SKM-1 (cell line): ENCODE measurements at regions not wholly inside any gene's neighbourhood (a gene's known extent, or its start where the extent isn't known, plus 50 kb on each side); places are given as distances from the start of the nearest gene placed in this dataset.

Source experiments
- DNase-seq: peaks from one replicate; lab custom pipeline; 2025; ENCODE audit not compliant: unreplicated experiment; lab: John Stamatoyannopoulos, UW

DNA sequence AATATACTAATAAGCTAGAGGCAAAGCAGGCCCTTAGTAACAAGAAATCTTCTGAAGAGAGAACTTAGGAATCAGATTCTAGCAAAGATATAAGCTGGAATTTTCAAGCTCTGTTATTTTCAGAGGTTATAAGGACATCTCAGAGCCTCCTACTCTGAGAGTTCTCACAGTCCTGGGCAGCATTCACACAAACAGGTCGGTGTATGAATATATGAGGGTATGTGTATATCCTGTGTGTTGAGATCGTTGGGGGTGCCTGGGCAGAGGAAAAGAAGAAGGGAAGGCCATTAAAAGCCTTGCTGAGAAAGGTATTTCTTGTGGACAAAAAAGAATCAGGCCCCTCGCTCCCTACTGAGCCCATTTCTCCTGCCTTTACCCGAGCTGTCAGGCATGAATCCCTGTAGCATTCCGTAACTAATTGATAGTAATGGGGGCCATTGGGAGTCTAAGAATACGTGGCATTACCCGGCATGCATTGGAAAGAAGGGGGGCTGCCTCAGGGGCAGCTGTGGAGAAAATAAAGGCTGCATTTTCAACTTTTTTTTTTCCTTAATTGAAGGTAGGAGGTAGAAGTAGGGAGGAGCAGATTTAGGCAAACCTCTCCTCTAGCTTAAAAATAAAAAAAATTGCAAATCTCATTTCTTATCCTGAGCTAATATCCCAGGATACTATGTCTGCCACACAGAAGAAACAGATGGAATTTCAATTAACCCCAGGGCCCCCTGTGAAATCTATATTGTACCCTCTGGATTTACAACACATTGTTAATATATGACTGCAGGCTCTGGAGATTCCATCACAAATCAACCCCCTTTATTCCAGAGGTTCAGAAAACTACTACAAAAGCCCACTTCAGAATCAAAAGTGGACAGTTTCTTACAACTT lies 103.8 kb downstream of the GTPBP8 start:
- no peak for DNase-seq

- DNase-seq, result no peak
These were observed 105.6 kb downstream of the GTPBP8 start for GRCh38 chr3:113096188-113096892.

- DNase-seq, result no peak
These were observed 107.2 kb downstream of the GTPBP8 start for GRCh38 chr3:113097960-113098447.

- DNase-seq, result no peak
These were observed 109.3 kb downstream of the GTPBP8 start for GRCh38 chr3:113100063-113100462.

GRCh38 chr3:113103588-113103987 lies 107.8 kb upstream of the BOC start:
- peak; percentile 47 for DNase-seq

GRCh38 chr3:113104357-113105092 lies 106.8 kb upstream of the BOC start:
- DNase-seq, result no peak

DNA sequence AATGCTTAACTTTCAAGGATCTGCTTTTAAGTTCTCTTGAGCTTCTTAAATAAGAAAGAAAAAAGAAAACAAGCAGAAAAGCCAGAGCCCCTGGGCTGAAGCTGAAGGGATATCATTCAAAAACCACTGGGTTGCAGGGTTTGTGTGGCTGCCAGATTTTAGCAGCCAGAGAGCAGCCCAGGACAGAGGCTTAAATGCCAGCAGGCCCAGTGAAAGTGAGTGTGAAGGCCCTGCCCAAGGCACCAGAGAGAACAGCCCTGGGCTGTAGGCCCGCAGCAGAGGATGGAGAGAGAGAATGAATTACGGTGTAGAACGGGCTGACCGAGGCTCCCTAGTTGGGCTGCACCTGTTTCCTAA lies 106.3 kb upstream of the BOC start:
- DNase-seq, result no peak

- no peak for DNase-seq
These were observed 105.2 kb upstream of the BOC start for GRCh38 chr3:113105966-113106660.

- DNase-seq, result no peak
These were observed 101.1 kb upstream of the BOC start for GRCh38 chr3:113110267-113110666.

DNA sequence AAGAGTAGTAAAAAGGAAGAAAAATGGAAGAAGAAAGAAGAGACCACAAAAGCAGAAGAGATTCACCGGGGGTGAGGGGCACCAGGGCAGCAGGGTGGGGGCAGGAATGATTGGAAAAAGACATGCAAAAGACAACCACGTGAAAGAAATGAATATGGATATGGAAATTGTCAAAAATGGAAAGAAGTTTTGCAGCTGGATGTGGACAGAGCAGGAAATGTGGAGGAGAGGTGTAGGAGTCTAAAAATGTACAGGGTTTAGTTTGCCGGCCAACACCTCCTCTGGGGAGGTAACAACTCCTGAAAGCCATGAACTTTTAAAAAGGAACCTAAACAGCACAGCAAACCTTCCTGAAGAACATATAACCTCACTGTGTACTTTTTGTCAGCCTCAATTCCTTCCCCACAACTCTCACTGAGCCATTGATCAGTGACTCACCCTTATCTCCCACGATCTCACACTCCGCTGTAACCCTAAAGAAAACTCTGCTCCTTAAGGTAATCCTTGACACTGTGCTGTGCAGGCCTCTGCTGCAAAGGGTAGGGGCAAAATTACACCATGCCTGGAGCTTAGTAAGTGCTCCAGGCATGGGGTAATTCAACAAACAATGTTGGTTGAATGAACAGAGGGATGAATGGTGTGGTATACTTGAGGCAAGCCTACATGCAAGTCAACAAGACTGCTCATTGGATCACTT lies 100.2 kb upstream of the BOC start:
- no peak for DNase-seq

DNA sequence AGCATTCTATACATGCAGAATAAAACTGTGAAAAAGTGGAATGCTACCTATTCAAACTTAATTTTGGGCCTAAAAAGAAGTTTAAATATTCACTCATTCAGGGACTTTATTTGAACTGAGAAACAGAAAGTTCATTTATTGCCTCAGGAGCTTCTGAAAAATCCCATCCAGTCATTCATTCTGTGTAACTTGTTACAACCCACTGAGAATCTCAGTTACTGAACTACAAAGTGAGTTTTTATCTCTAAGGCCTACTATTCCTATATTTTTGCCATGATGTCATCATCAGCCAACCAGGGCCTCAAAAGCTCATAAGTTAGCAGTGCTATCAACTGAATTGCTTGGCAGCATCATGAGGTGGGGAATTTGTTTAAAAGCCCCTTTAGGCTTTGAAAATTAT lies 98.0 kb upstream of the BOC start:
- DNase-seq, result no peak

DNA sequence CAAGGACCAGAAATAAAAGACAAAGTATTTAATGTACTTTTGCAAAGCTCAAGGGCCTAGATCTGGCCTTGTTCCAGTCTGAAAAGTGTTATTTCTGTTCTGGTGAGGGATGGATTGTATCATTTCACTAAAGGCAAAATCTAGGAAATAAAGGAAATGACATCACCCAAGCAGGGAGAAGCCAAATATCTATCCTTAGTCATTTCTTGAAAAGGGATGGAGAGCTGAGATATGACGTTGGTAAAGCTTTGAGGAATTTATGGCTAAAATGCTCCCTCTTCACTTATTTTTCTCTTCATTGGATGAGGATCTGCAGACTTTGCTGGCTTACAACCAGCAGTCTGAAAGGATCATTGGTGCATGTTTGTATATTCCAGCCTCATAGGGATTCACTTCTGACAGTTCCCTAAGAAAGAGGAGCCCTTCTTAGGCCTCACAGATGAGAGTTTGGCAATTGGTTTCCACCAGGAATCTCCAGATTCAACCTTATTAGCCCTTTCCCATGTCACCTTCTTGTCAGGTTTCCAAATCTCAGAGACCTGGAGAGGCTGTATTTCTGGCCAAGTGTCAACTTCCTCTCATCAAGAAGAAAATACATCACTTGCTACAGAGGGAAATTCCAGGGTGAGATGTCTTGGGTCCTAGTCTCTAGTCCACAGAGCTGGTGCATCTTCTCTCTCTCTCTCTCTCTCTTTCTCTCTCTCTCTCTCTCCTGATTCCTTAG lies 93.7 kb upstream of the BOC start:
- DNase-seq, result no peak

GRCh38 chr3:113118336-113118735 lies 93.0 kb upstream of the BOC start:
- no peak for DNase-seq

GRCh38 chr3:113124256-113124830 lies 87.0 kb upstream of the BOC start:
- no peak for DNase-seq

GRCh38 chr3:113125951-113126350 lies 85.4 kb upstream of the BOC start:
- no peak for DNase-seq

GRCh38 chr3:113128386-113129015 lies 82.9 kb upstream of the BOC start:
- DNase-seq, result no peak

GRCh38 chr3:113129168-113129567 lies 82.2 kb upstream of the BOC start:
- no peak for DNase-seq

- no peak for DNase-seq
These were observed 78.8 kb upstream of the BOC start for GRCh38 chr3:113132571-113132996.

DNA sequence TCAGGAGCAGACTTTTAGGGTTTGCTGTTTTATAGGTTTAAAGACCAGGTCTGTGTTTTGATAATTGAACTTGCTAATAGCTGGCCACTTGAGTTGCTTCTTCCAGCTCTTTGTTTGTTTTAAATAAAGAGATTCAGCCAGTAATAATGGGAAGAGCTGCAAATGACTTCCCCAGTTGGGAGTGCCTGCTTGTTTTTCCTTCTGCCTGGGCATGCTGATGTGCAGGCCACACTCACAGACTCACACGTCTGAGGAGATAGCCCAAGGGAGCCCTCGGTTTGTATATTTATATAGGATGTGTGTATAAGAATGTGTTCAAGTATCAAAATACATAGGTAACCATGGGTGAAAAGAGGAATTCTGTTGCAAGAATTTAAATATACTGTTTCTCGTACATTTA lies 78.2 kb upstream of the BOC start:
- DNase-seq, result no peak
